Naive thymus-derived CD8-positive, alpha-beta T cell (primary cell): ENCODE measurements at regions not wholly inside any gene's neighbourhood (a gene's known extent, or its start where the extent isn't known, plus 50 kb on each side); places are given as distances from the start of the nearest gene placed in this dataset.

ENCODE experiments used
- ATAC-seq, 2 donors: fragments of 150-1000 bp; cut with Tn5 transposase in 1 of 2; sonication (Bioruptor Pico), chemical (Tn5 transposase) in 1 of 2; 1 replicate in 1 of 2; 2 replicates in 1 of 2; pipeline ENCODE4 v1.10.0; 2021; ENCODE audit warnings: mild to moderate bottlenecking in 2 of 2, moderate library complexity in 2 of 2
- POLR2A ChIA-PET: fragments of 350-600 bp; sonication (Branson Sonifier 250); formaldehyde crosslinking; loops from one replicate; lab custom pipeline; 2021; ENCODE audit warnings: antibody characterized with exemption; lab: Charles Lee
- DNase-seq, 10 donors: peaks; one replicate each; pipeline versions ENCODE4 v3.0.0 to v3.0.0-alpha.2; 2020 to 2022
- H3K27ac Mint-ChIP-seq, 10 donors: one replicate each; pipeline ENCODE4 v1.8.0; 2020 to 2022; ENCODE audit warnings: mild to moderate bottlenecking in 10 of 10, mixed read lengths in 10 of 10, moderate library complexity in 4 of 10, inconsistent platforms in 1 of 10
- H3K27me3 Mint-ChIP-seq, 5 donors: one replicate each; pipeline ENCODE4 v1.8.0; 2021 to 2022; ENCODE audit warnings: mixed read lengths in 5 of 5
- H3K36me3 Mint-ChIP-seq, 3 donors: one replicate each; pipeline ENCODE4 v1.8.0; 2020 to 2022; ENCODE audit warnings: mixed read lengths in 3 of 3, mild to moderate bottlenecking in 2 of 3, inconsistent platforms in 1 of 3
- H3K4me1 Mint-ChIP-seq, 4 donors: one replicate each; pipeline ENCODE4 v1.8.0; 2021 to 2022; ENCODE audit warnings: mixed read lengths in 4 of 4
- H3K4me3 Mint-ChIP-seq, 10 donors: one replicate each; pipeline ENCODE4 v1.8.0; 2020 to 2022; ENCODE audit warnings: mild to moderate bottlenecking in 10 of 10, mixed read lengths in 10 of 10, moderate library complexity in 6 of 10, inconsistent platforms in 1 of 10
- H3K9me3 Mint-ChIP-seq, 9 donors: one replicate each; pipeline ENCODE4 v1.8.0; 2020 to 2022; ENCODE audit warnings: mixed read lengths in 9 of 9, mild to moderate bottlenecking in 3 of 9, inconsistent platforms in 1 of 9, moderate library complexity in 1 of 9

DNA sequence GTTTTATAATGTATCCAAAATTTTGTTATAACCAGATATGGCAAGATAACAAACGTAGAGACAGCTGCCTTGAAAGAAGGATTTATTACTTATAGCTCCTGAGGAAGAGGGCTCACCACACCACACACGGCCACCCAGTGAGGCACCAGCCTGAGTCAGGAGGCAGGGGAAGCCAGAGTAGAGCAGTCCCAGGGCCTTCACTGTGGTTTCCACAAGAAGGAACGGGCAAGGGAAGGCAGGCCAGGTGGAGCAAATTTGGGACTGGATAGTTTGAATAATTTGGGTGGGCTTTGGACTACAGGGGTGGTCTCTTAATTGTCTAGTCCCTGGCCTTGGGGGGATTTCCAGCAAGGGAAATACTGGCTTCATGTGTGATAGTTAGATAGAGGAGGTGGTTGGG is 72.5 kb downstream of the RRAGC start:
- H3K4me1 Mint-ChIP-seq, result peaks cover 0 to 4% (median 1%) of the 10 kb centered on the region in 4 donors
- POLR2A ChIA-PET, result no interaction called here
- peaks cover 0 to 7% (median 3%) of the 10 kb centered on the region in 9 donors for H3K9me3 Mint-ChIP-seq
- H3K4me3 Mint-ChIP-seq, result no peak overlapping the region
- H3K27ac Mint-ChIP-seq, result no peak overlapping the region
- H3K36me3 Mint-ChIP-seq, result peaks cover 0 to 6% (median 4%) of the 10 kb centered on the region in 3 donors
- DNase-seq, result no peak
- ATAC-seq, result no peak
- peaks cover 42 to 95% (median 66%) of the 10 kb centered on the region in 5 donors for H3K27me3 Mint-ChIP-seq

DNA sequence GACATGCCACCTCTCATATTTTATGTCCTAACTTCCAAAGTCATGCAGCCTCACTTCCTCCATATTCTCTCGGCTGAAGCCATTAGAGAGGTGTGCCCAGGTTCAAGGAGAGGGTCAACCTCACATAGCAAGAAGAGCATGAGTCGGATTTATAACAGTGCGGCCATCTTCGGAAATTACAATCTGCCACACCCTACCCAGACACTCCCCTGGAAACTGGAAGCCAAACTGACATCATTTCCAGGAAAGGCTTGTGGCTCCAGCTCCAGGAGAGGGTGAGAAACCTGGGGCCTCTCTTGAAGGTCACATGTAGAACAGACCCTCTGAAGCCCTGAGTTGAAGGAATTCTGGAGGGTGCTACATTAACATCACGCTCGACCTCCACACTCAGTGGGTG is 73.5 kb downstream of the RRAGC start:
- Mint-ChIP-seq H3K27me3 (peaks cover 45 to 97% (median 66%) of the 10 kb centered on the region in 5 donors), H3K9me3 (peaks cover 0 to 7% (median 0%) of the 10 kb centered on the region in 9 donors), H3K27ac (no peak overlapping the region), H3K4me1 (peaks cover 0 to 4% (median 1%) of the 10 kb centered on the region in 4 donors), H3K36me3 (no peaks in the 10 kb centered on the region), H3K4me3 (no peak overlapping the region)
- DNase-seq (no peak), ATAC-seq (no peak)
- POLR2A ChIA-PET, result no interaction called here

DNA sequence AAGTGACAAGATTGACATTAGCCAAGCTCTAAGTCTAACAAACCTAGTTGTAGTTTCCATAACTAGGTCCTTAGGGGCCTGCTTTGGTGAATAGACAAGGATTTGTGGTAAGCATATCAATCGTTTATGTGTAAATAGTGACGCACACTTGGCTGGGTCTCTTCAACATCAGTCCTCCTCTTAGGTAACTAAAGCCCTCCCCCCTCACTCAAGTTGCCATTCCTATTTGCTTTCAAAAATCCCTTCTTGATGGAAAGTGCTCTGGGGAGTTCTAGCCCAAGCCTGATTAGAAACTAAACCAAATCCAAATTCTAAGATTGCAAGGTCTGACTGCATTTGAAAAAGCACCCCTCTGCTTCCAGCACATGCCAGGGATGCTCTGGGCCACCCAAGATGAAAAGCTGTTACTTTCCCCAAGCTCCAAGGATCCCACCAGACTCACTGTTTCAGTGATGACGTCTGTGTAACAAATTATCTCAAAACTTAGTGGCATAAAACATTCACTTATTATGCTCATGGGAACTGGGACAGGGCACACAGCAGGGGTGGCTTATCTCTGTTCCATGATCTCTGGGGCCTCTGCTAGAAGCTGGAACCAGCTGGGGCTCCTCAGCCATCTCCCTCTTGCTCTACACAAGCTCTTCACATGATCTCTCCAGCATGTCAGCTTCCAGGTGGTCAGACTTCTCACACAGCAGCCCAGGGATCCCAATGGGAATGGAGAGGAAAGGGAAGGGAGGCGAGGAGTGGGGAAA is 74.1 kb downstream of the RRAGC start:
- peaks cover 0 to 5% (median 0%) of the 10 kb centered on the region in 9 donors for H3K9me3 Mint-ChIP-seq
- DNase-seq (no peak), ATAC-seq (no peak)
- no peaks in the 10 kb centered on the region for H3K36me3 Mint-ChIP-seq
- POLR2A ChIA-PET, result no interaction called here
- peaks cover 0 to 4% (median 1%) of the 10 kb centered on the region in 4 donors for H3K4me1 Mint-ChIP-seq
- no peak overlapping the region for H3K27ac Mint-ChIP-seq
- H3K27me3 Mint-ChIP-seq, result peaks cover 41 to 97% (median 65%) of the 10 kb centered on the region in 5 donors
- no peak overlapping the region for H3K4me3 Mint-ChIP-seq

- no peak overlapping the region for H3K4me3 Mint-ChIP-seq
- H3K4me1 Mint-ChIP-seq, result peaks cover 0 to 4% (median 1%) of the 10 kb centered on the region in 4 donors
- no peak overlapping the region for H3K27ac Mint-ChIP-seq
- H3K27me3 Mint-ChIP-seq, result peaks cover 38 to 89% (median 58%) of the 10 kb centered on the region in 5 donors
- no peak for DNase-seq
- peaks cover 0 to 2% (median 0%) of the 10 kb centered on the region in 9 donors for H3K9me3 Mint-ChIP-seq
- no peaks in the 10 kb centered on the region for H3K36me3 Mint-ChIP-seq
- ATAC-seq, result no peak
- POLR2A ChIA-PET, result no interaction called here
These were observed 74.9 kb downstream of the RRAGC start for GRCh38 chr1:38784452-38785284.

DNA sequence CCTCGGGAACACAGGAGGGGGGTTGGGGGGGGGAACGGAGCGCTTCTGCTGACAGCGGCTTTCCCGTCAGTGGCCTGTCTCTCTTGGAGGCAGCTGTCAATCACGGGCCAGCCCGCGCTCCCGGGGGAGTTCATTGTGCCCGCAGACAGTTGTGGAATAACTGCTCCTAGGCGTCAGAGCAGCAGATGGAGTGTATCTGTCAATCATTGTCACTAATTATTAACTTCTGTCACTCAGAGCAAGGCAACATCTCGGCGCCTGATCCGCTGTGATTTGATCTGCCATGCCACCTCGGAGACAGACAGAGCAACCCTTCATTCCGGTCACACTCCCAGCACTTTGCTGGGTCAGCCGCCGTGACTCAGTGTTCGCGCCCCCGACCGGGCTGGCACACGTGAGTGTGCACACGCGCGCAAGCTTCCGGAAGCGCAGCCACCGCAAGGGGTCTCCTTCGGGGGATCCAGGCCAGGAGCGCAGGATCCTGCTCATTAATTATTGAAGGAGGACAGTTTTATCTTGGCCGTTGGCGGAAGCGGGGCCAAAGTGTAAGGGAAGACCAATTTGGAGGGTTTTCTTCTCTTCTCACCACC is 75.8 kb downstream of the RRAGC start:
- H3K27ac Mint-ChIP-seq, result no peak overlapping the region
- no peak overlapping the region for H3K4me3 Mint-ChIP-seq
- POLR2A ChIA-PET, result interaction anchor here (0.6 kb wide), 1 partner anchor 252 kb away, joined by 3 read pairs; no protein-coding TSS in a partner anchor
- no peaks in the 10 kb centered on the region for H3K9me3 Mint-ChIP-seq
- DNase-seq, result no peak
- no peak for ATAC-seq
- no peaks in the 10 kb centered on the region for H3K36me3 Mint-ChIP-seq
- H3K27me3 Mint-ChIP-seq, result peaks cover 37 to 79% (median 58%) of the 10 kb centered on the region in 5 donors
- peaks cover 0 to 4% (median 1%) of the 10 kb centered on the region in 4 donors for H3K4me1 Mint-ChIP-seq

DNA sequence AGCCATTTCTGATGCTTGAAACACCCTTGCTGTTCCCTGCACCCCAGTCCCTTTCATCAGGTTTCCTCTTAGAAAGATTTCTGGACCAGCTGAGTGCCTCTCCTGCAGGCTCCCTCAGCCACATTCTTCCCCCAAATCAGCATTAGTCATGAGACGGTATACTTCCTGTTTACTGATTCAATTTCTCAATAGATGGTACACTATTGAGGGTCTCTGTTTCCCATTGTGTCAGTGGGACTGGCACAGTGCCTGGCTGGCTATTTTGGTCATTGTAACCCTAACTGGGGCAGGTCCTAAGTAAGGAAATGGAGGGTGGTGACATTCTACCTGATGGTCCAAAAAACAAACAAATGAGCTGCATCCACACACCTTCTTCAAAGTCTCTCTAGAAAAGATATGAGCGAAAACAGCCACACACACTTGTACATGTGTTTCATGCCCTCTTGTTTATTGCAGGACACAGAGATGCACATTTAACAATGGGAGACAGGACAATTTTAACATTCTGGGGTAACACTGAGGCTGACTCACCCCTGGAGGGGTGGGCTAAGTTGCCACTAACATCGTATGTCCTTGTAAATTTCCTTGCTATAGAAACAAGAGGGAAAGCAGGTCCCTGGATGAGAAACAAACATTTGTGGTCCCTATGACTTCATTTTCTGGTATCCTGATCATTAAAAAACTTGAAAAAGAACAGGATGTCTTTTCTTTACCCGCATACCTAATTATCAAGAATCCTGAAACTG is 77.5 kb downstream of the RRAGC start:
- POLR2A ChIA-PET, result no interaction called here
- H3K4me1 Mint-ChIP-seq, result peaks cover 0 to 4% (median 1%) of the 10 kb centered on the region in 4 donors
- no peak overlapping the region for H3K27ac Mint-ChIP-seq
- ATAC-seq, result no peak
- DNase-seq, result no peak
- no peaks in the 10 kb centered on the region for H3K9me3 Mint-ChIP-seq
- peaks cover 32 to 63% (median 56%) of the 10 kb centered on the region in 5 donors for H3K27me3 Mint-ChIP-seq
- no peaks in the 10 kb centered on the region for H3K36me3 Mint-ChIP-seq
- no peak overlapping the region for H3K4me3 Mint-ChIP-seq

- no peak for DNase-seq
- H3K27ac Mint-ChIP-seq, result no peak overlapping the region
- no peaks in the 10 kb centered on the region for H3K36me3 Mint-ChIP-seq
- H3K9me3 Mint-ChIP-seq, result no peaks in the 10 kb centered on the region
- POLR2A ChIA-PET, result no interaction called here
- H3K27me3 Mint-ChIP-seq, result peaks cover 26 to 57% (median 49%) of the 10 kb centered on the region in 5 donors
- peaks cover 0 to 4% (median 1%) of the 10 kb centered on the region in 4 donors for H3K4me1 Mint-ChIP-seq
- no peak overlapping the region for H3K4me3 Mint-ChIP-seq
- no peak for ATAC-seq
These were observed 79.4 kb downstream of the RRAGC start for GRCh38 chr1:38780133-38780532.

DNA sequence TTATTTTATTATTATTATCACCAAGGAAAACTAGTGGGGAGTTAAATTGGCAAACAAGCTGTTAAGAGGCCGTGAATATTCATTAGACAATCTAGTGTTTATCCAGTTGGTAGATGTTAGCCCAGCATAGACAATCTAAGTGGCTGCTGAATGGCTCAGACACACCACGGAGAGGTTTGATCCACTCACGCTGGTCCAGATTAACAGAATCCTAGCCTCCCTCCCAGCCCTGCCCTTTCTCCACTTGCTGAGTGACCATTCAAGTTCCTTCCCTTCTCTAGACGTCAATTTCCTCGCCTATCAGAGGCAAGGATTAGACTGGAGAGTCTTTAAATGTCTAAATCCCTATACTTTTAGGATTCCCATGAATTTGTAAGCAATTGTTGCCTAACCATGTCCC is 80.1 kb downstream of the RRAGC start:
- peaks cover 0 to 4% (median 1%) of the 10 kb centered on the region in 4 donors for H3K4me1 Mint-ChIP-seq
- DNase-seq, result no peak
- no peaks in the 10 kb centered on the region for H3K36me3 Mint-ChIP-seq
- ATAC-seq, result no peak
- no peaks in the 10 kb centered on the region for H3K9me3 Mint-ChIP-seq
- no peak overlapping the region for H3K4me3 Mint-ChIP-seq
- POLR2A ChIA-PET, result no interaction called here
- no peak overlapping the region for H3K27ac Mint-ChIP-seq
- peaks cover 24 to 54% (median 46%) of the 10 kb centered on the region in 5 donors for H3K27me3 Mint-ChIP-seq

- H3K27me3 Mint-ChIP-seq, result peaks cover 18 to 47% (median 37%) of the 10 kb centered on the region in 5 donors
- H3K4me3 Mint-ChIP-seq, result no peak overlapping the region
- H3K36me3 Mint-ChIP-seq, result no peaks in the 10 kb centered on the region
- ATAC-seq (no peak), DNase-seq (no peak)
- no peaks in the 10 kb centered on the region for H3K4me1 Mint-ChIP-seq
- H3K27ac Mint-ChIP-seq, result no peak overlapping the region
- POLR2A ChIA-PET, result no interaction called here
- no peaks in the 10 kb centered on the region for H3K9me3 Mint-ChIP-seq
These were observed 81.1 kb downstream of the RRAGC start for GRCh38 chr1:38778521-38778920.

GRCh38 chr1:38778051-38778450 is 81.5 kb downstream of the RRAGC start:
- no peak overlapping the region for H3K27ac Mint-ChIP-seq
- DNase-seq, result no peak
- no peaks in the 10 kb centered on the region for H3K36me3 Mint-ChIP-seq
- peaks cover 18 to 43% (median 33%) of the 10 kb centered on the region in 5 donors for H3K27me3 Mint-ChIP-seq
- no peaks in the 10 kb centered on the region for H3K9me3 Mint-ChIP-seq
- ATAC-seq, result no peak
- no peak overlapping the region for H3K4me3 Mint-ChIP-seq
- POLR2A ChIA-PET, result no interaction called here
- no peaks in the 10 kb centered on the region for H3K4me1 Mint-ChIP-seq

DNA sequence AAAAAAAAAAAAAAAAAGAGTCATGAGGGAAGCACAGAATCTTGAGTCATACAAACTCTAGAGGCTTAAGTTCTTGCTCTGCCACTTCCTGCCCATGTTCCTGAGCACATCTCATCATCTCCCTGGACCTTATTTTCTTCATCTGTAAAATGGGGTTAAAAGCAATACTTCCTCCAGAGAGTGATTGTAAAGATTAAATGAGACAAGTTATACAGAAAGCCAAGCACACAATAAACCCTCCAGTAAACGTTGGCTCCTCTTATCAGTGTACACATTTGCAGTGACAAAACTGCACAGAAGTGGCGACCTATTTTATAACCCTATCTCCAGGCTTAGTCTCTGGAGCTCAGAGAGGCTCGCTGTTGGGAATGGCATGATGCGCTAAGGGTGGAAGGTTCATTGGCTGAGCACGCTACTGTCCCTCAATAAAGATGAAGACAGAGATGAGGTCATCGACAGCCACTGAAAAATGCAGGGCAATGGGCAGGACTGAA is 82.1 kb downstream of the RRAGC start:
- Mint-ChIP-seq H3K9me3 (no peaks in the 10 kb centered on the region), H3K36me3 (no peaks in the 10 kb centered on the region), H3K27ac (no peak overlapping the region), H3K4me1 (no peaks in the 10 kb centered on the region), H3K27me3 (peaks cover 16 to 39% (median 30%) of the 10 kb centered on the region in 5 donors), H3K4me3 (no peak overlapping the region)
- POLR2A ChIA-PET, result no interaction called here
- DNase-seq (no peak), ATAC-seq (no peak)

DNA sequence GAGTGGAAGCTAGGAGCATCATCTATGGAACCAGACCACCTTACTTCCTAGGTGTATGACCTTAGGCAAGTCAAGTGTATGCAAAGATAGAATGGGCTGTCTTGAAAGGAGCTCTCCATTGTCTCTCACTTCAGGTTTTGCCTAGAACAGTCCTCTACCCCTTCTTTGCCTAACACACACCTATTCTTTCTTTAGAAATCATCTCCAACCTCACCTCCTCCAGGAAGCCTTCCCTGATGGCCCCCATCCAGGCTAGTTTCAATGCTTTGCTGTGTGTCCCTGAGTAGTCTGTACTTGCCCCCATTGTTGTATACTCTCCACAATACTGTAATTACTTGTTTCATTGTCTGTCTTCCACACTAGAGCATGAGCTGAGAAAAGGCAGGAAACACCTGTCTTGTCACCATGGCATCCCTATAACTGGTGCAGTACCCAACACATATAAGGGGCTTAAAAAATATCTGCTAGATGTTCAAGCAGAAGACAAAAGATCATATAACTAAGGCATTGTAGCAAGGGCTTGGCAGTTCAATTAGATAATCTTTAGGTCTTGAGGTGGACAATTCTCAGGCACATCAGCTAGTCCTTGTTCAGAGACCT is 83.0 kb downstream of the RRAGC start:
- no peaks in the 10 kb centered on the region for H3K9me3 Mint-ChIP-seq
- no peaks in the 10 kb centered on the region for H3K36me3 Mint-ChIP-seq
- no peaks in the 10 kb centered on the region for H3K4me1 Mint-ChIP-seq
- peaks cover 12 to 32% (median 24%) of the 10 kb centered on the region in 5 donors for H3K27me3 Mint-ChIP-seq
- no peak overlapping the region for H3K4me3 Mint-ChIP-seq
- no peak overlapping the region for H3K27ac Mint-ChIP-seq
- POLR2A ChIA-PET, result no interaction called here
- DNase-seq, result no peak
- no peak for ATAC-seq
